GM23338 (cell line): ENCODE measurements at regions not wholly inside any gene's neighbourhood (a gene's known extent, or its start where the extent isn't known, plus 50 kb on each side); places are given as distances from the start of the nearest gene placed in this dataset.

Source experiments
- ATAC-seq: fragments of 200-7000 bp; cut with Tn5 transposase; 3 replicates; pipeline ENCODE4 v1.9.1; 2020
- DNase-seq: peaks from one replicate; pipeline ENCODE4 v3.0.0-alpha.2; 2015; ENCODE audit warnings: low spot score
- H2AFZ ChIP-seq: fragments of 200-600 bp; sonication (generic); 2 replicates; pipeline ENCODE4 v1.8.0; 2016; ENCODE audit warnings: antibody characterized with exemption, mild to moderate bottlenecking, moderate library complexity
- H3F3A ChIP-seq: fragments of 200-600 bp; sonication (generic); replicated peaks from 2 replicates; pipeline ENCODE4 v1.8.0; 2017; ENCODE audit warnings: antibody characterized with exemption, mixed run types, low read depth
- H3K27ac ChIP-seq: fragments of 200-600 bp; sonication (generic); 2 replicates; pipeline ENCODE4 v1.6.1; 2016; ENCODE audit warnings: low read depth
- H3K27me3 ChIP-seq: fragments of 200-600 bp; sonication (generic); 2 replicates; pipeline ENCODE4 v1.8.0; 2016; ENCODE audit warnings: mild to moderate bottlenecking, mixed run types, moderate library complexity; ENCODE audit not compliant: insufficient read depth
- H3K36me3 ChIP-seq: fragments of 200-600 bp; sonication (generic); 2 replicates; pipeline ENCODE4 v1.8.0; 2016; ENCODE audit warnings: mild to moderate bottlenecking; ENCODE audit not compliant: insufficient read depth
- H3K4me1 ChIP-seq: fragments of 200-600 bp; sonication (generic); 2 replicates; pipeline ENCODE4 v1.8.0; 2016; ENCODE audit warnings: mild to moderate bottlenecking, moderate library complexity; ENCODE audit not compliant: insufficient read depth
- H3K4me2 ChIP-seq: fragments of 200-600 bp; sonication (generic); 2 replicates; pipeline ENCODE4 v1.7.1; 2017; ENCODE audit warnings: mixed run types
- H3K4me3 ChIP-seq: fragments of 200-600 bp; sonication (generic); 2 replicates; pipeline ENCODE4 v1.6.1; 2016; ENCODE audit warnings: mixed run types
- H3K79me2 ChIP-seq: fragments of 200-600 bp; sonication (generic); replicated peaks from 2 replicates; pipeline ENCODE4 v1.8.0; 2017; ENCODE audit warnings: mild to moderate bottlenecking; ENCODE audit not compliant: insufficient read depth
- H3K9me2 ChIP-seq: fragments of 200-600 bp; sonication (generic); 2 replicates; pipeline ENCODE4 v1.8.0; 2017; ENCODE audit not compliant: insufficient read depth
- H4K20me1 ChIP-seq: fragments of 200-600 bp; sonication (generic); replicated peaks from 2 replicates; pipeline ENCODE4 v1.8.0; 2017; ENCODE audit warnings: mild to moderate bottlenecking; ENCODE audit not compliant: insufficient read depth
- H3K27ac Mint-ChIP-seq: 2 replicates; pipeline ENCODE4 v1.8.0; 2020; ENCODE audit warnings: inconsistent platforms, mild to moderate bottlenecking, moderate library complexity, mixed read lengths
- H3K27me3 Mint-ChIP-seq: 3 replicates; pipeline ENCODE4 v1.8.0; 2022; ENCODE audit warnings: low read depth, mild to moderate bottlenecking, moderate library complexity, mixed read lengths, inconsistent platforms; ENCODE audit not compliant: insufficient read depth, poor library complexity
- H3K36me3 Mint-ChIP-seq: 3 replicates; pipeline ENCODE4 v1.8.0; 2021; ENCODE audit warnings: low read depth, mild to moderate bottlenecking, inconsistent platforms, moderate library complexity, mixed read lengths
- H3K4me1 Mint-ChIP-seq: 3 replicates; pipeline ENCODE4 v1.8.0; 2020; ENCODE audit warnings: mild to moderate bottlenecking, inconsistent platforms, mixed read lengths
- H3K4me3 Mint-ChIP-seq: 3 replicates; pipeline ENCODE4 v1.8.0; 2021; ENCODE audit warnings: moderate library complexity, mild to moderate bottlenecking, inconsistent platforms, mixed read lengths
- H3K9me3 Mint-ChIP-seq: 3 replicates; pipeline ENCODE4 v1.8.0; 2020; ENCODE audit warnings: moderate library complexity, mild to moderate bottlenecking, inconsistent platforms, mixed read lengths
- CREB1 ChIP-seq: fragments of 250-450 bp; sonication (Bioruptor Pico); IDR thresholded peaks from 2 replicates; pipeline ENCODE4 v1.5.0; 2020; ENCODE audit warnings: low read depth, mild to moderate bottlenecking, moderate library complexity
- ETS1 ChIP-seq: IDR thresholded peaks from 2 replicates; pipeline ENCODE4 v1.6.1; 2016; ENCODE audit warnings: antibody characterized with exemption
- EZH2 ChIP-seq: fragments of 200-600 bp; sonication (generic); IDR thresholded peaks from one replicate; pipeline ENCODE4 v1.8.0; 2017; ENCODE audit warnings: antibody characterized with exemption, mild to moderate bottlenecking, low read depth; ENCODE audit not compliant: unreplicated experiment
- EZH2phosphoT487 ChIP-seq: fragments of 200-600 bp; sonication (generic); IDR thresholded peaks from one replicate; pipeline ENCODE4 v1.8.1; 2018; ENCODE audit warnings: antibody characterized with exemption; ENCODE audit not compliant: unreplicated experiment
- JUNB ChIP-seq: IDR thresholded peaks from one replicate; pipeline ENCODE4 v1.6.1; 2016; ENCODE audit warnings: antibody characterized with exemption; ENCODE audit not compliant: unreplicated experiment
- NANOG ChIP-seq: IDR thresholded peaks from 2 replicates; pipeline ENCODE4 v1.6.1; 2016; ENCODE audit warnings: antibody characterized with exemption, borderline replicate concordance
- POLR2AphosphoS5 ChIP-seq: IDR thresholded peaks from 2 replicates; pipeline ENCODE4 v1.6.1; 2016; ENCODE audit warnings: antibody characterized with exemption, low read depth
- REST ChIP-seq: IDR thresholded peaks from one replicate; pipeline ENCODE4 v1.6.1; 2018; ENCODE audit warnings: antibody characterized with exemption; ENCODE audit not compliant: unreplicated experiment
- STAT1 ChIP-seq: IDR thresholded peaks from one replicate; pipeline ENCODE4 v1.6.1; 2016; ENCODE audit warnings: antibody characterized with exemption; ENCODE audit not compliant: unreplicated experiment
- ZNF114 ChIP-seq: fragments of 250-450 bp; sonication (Bioruptor Pico); IDR thresholded peaks from 2 replicates; pipeline ENCODE4 v1.5.0; 2020; ENCODE audit warnings: mild to moderate bottlenecking, moderate library complexity
- ZNF331 ChIP-seq: fragments of 250-450 bp; sonication (Bioruptor Pico); IDR thresholded peaks from 2 replicates; pipeline ENCODE4 v1.5.0; 2020; ENCODE audit warnings: low read depth, mild to moderate bottlenecking, moderate library complexity
- TF ChIP-seq, protein P1 (sequence below), 2 experiments: fragments of 200-600 bp in 1 of 2; sonication (generic) in 1 of 2; conservative IDR thresholded peaks; 2 replicates each; pipeline versions ENCODE4 v1.5.1 to v1.6.1; 2016 to 2017; ENCODE audit warnings: antibody characterized with exemption in 2 of 2, low read depth in 2 of 2, mild to moderate bottlenecking in 2 of 2, moderate library complexity in 1 of 2
- TF ChIP-seq, protein P2 (sequence below): fragments of 250-450 bp; sonication (Bioruptor Pico); IDR thresholded peaks from 2 replicates; pipeline ENCODE4 v1.5.0; 2020; ENCODE audit warnings: mild to moderate bottlenecking, moderate library complexity

DNA sequence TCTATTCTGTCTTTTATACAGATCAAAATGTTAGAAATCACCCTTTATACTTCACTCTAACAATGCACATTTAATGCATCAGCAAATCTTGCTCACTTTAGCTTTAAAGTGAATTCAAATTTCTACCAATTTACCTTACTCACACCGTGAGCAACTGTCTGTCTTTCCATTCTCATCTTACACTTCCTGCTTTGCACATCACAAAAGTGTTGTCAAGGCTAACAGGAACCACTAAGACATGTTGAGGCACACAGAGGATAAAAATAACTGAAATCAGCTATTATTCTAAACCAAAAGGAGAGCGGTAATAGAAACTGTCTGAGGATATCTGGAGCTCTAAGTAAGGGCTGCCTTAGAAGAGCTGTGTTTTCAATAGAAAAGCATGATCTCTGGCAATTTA is 519.9 kb downstream of the ZBBX start:
- no peak for ATAC-seq
- H3K9me2 ChIP-seq: no peaks in the 10 kb centered on the region
- no peaks in the 10 kb centered on the region; the same call in 1 of the 2 replicates for H3K36me3 ChIP-seq
- Mint-ChIP-seq H3K27me3 (no peaks in the 10 kb centered on the region), H3K4me1 (no peaks in the 10 kb centered on the region), H3K27ac (no peak overlapping the region), H3K36me3 (peaks cover 3% of the 10 kb centered on the region; the same call in 1 of the 3 replicates), H3K4me3 (no peak overlapping the region), H3K9me3 (peaks cover 1% of the 10 kb centered on the region; the same call in 1 of the 3 replicates)
- H3K79me2 ChIP-seq: no peaks in the 10 kb centered on the region
- no peak overlapping the region for H3K27ac ChIP-seq
- TF ChIP-seq ZNF114 (CRISPR knock-in tag) (no peak), STAT1 (no peak), ETS1 (no peak), POLR2AphosphoS5 (no peak), EZH2phosphoT487 (no peak), REST (no peak), ZNF331 (no peak), CREB1 (CRISPR knock-in tag) (no peak), EZH2 (no peak), NANOG (no peak), JUNB (no peak)
- TF ChIP-seq, protein P1, sequence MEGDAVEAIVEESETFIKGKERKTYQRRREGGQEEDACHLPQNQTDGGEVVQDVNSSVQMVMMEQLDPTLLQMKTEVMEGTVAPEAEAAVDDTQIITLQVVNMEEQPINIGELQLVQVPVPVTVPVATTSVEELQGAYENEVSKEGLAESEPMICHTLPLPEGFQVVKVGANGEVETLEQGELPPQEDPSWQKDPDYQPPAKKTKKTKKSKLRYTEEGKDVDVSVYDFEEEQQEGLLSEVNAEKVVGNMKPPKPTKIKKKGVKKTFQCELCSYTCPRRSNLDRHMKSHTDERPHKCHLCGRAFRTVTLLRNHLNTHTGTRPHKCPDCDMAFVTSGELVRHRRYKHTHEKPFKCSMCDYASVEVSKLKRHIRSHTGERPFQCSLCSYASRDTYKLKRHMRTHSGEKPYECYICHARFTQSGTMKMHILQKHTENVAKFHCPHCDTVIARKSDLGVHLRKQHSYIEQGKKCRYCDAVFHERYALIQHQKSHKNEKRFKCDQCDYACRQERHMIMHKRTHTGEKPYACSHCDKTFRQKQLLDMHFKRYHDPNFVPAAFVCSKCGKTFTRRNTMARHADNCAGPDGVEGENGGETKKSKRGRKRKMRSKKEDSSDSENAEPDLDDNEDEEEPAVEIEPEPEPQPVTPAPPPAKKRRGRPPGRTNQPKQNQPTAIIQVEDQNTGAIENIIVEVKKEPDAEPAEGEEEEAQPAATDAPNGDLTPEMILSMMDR (conservative IDR thresholded peaks at IDR 0.05; ENCODE audit: low read depth in 2 of 2): no peak
- TF ChIP-seq, protein P2, sequence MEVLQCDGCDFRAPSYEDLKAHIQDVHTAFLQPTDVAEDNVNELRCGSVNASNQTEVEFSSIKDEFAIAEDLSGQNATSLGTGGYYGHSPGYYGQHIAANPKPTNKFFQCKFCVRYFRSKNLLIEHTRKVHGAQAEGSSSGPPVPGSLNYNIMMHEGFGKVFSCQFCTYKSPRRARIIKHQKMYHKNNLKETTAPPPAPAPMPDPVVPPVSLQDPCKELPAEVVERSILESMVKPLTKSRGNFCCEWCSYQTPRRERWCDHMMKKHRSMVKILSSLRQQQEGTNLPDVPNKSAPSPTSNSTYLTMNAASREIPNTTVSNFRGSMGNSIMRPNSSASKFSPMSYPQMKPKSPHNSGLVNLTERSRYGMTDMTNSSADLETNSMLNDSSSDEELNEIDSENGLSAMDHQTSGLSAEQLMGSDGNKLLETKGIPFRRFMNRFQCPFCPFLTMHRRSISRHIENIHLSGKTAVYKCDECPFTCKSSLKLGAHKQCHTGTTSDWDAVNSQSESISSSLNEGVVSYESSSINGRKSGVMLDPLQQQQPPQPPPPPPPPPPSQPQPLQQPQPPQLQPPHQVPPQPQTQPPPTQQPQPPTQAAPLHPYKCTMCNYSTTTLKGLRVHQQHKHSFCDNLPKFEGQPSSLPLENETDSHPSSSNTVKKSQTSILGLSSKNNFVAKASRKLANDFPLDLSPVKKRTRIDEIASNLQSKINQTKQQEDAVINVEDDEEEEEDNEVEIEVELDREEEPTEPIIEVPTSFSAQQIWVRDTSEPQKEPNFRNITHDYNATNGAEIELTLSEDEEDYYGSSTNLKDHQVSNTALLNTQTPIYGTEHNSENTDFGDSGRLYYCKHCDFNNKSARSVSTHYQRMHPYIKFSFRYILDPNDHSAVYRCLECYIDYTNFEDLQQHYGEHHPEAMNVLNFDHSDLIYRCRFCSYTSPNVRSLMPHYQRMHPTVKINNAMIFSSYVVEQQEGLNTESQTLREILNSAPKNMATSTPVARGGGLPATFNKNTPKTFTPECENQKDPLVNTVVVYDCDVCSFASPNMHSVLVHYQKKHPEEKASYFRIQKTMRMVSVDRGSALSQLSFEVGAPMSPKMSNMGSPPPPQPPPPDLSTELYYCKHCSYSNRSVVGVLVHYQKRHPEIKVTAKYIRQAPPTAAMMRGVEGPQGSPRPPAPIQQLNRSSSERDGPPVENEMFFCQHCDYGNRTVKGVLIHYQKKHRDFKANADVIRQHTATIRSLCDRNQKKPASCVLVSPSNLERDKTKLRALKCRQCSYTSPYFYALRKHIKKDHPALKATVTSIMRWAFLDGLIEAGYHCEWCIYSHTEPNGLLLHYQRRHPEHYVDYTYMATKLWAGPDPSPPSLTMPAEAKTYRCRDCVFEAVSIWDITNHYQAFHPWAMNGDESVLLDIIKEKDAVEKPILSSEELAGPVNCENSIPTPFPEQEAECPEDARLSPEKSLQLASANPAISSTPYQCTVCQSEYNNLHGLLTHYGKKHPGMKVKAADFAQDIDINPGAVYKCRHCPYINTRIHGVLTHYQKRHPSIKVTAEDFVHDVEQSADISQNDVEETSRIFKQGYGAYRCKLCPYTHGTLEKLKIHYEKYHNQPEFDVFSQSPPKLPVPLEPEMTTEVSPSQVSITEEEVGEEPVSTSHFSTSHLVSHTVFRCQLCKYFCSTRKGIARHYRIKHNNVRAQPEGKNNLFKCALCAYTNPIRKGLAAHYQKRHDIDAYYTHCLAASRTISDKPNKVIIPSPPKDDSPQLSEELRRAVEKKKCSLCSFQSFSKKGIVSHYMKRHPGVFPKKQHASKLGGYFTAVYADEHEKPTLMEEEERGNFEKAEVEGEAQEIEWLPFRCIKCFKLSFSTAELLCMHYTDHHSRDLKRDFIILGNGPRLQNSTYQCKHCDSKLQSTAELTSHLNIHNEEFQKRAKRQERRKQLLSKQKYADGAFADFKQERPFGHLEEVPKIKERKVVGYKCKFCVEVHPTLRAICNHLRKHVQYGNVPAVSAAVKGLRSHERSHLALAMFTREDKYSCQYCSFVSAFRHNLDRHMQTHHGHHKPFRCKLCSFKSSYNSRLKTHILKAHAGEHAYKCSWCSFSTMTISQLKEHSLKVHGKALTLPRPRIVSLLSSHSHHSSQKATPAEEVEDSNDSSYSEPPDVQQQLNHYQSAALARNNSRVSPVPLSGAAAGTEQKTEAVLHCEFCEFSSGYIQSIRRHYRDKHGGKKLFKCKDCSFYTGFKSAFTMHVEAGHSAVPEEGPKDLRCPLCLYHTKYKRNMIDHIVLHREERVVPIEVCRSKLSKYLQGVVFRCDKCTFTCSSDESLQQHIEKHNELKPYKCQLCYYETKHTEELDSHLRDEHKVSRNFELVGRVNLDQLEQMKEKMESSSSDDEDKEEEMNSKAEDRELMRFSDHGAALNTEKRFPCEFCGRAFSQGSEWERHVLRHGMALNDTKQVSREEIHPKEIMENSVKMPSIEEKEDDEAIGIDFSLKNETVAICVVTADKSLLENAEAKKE (CRISPR knock-in tag): no peak
- H3K27me3 ChIP-seq: no peaks in the 10 kb centered on the region
- no peaks in the 10 kb centered on the region for H3K4me1 ChIP-seq
- no peak overlapping the region for H3K4me3 ChIP-seq
- no peaks in the 10 kb centered on the region for H3F3A ChIP-seq
- H3K4me2 ChIP-seq: no peak overlapping the region
- H4K20me1 ChIP-seq: no peaks in the 10 kb centered on the region
- no peak for DNase-seq
- H2AFZ ChIP-seq: no peak overlapping the region
